NCI-H510A (cell line): ENCODE measurements at regions not wholly inside any gene's neighbourhood (a gene's known extent, or its start where the extent isn't known, plus 50 kb on each side); places are given as distances from the start of the nearest gene placed in this dataset.

Experiments
- DNase-seq: peaks from one replicate; lab custom pipeline; 2025; lab: John Stamatoyannopoulos, UW

- DNase-seq = no peak
Observed at GRCh38 chr6:3524456-3524855, 67.6 kb upstream of the SLC22A23 start.

- DNase-seq = no peak
Observed at GRCh38 chr6:3523966-3524365, 67.1 kb upstream of the SLC22A23 start.

- DNase-seq = no peak
Observed at GRCh38 chr6:3523271-3523670, 66.4 kb upstream of the SLC22A23 start.

- no peak for DNase-seq
Observed at GRCh38 chr6:3522561-3523260, 65.9 kb upstream of the SLC22A23 start.

- no peak for DNase-seq
Observed at GRCh38 chr6:3520281-3521230, 63.7 kb upstream of the SLC22A23 start.

- DNase-seq = no peak
Observed at GRCh38 chr6:3518356-3519190, 61.7 kb upstream of the SLC22A23 start.

- no peak for DNase-seq
Observed at GRCh38 chr6:3517350-3517749, 60.5 kb upstream of the SLC22A23 start.

- no peak for DNase-seq
Observed at GRCh38 chr6:3516092-3516491, 59.2 kb upstream of the SLC22A23 start.

GRCh38 chr6:3515669-3516068 is 58.8 kb upstream of the SLC22A23 start:
- no peak for DNase-seq

- no peak for DNase-seq
Observed at GRCh38 chr6:3513416-3513815, 56.6 kb upstream of the SLC22A23 start.

GRCh38 chr6:3512832-3513231 is 56.0 kb upstream of the SLC22A23 start:
- DNase-seq = no peak

- no peak for DNase-seq
Observed at GRCh38 chr6:3510617-3511016, 53.8 kb upstream of the SLC22A23 start.

GRCh38 chr6:3510178-3510577 is 53.3 kb upstream of the SLC22A23 start:
- no peak for DNase-seq

GRCh38 chr6:3509336-3509735 is 52.5 kb upstream of the SLC22A23 start:
- no peak for DNase-seq

GRCh38 chr6:3506751-3507383 is 50.0 kb upstream of the SLC22A23 start:
- no peak for DNase-seq
